Left ventricle myocardium inferior (tissue), 1 donor: ENCODE measurements at regions not wholly inside any gene's neighbourhood (a gene's known extent, or its start where the extent isn't known, plus 50 kb on each side); places are given as distances from the start of the nearest gene placed in this dataset.
"Not testable (repeated sequence)": the region's sequence is repeated elsewhere in the genome, so short reads cannot be mapped to it uniquely, and the experiment has no call there.

Experiments
- DNase-seq: peaks from one replicate; pipeline ENCODE4 v3.0.0-alpha.2; 2020
- H3K27ac ChIP-seq: fragments of 200-600 bp; replicated peaks from 2 replicates; pipeline ENCODE4 v1.8.0; 2021
- H3K27me3 ChIP-seq: fragments of 200-600 bp; 2 replicates; pipeline ENCODE4 v1.8.0; 2021; ENCODE audit warnings: low read depth
- H3K36me3 ChIP-seq: fragments of 200-600 bp; 2 replicates; pipeline ENCODE4 v1.8.0; 2021
- H3K4me1 ChIP-seq: fragments of 200-600 bp; 2 replicates; pipeline ENCODE4 v1.8.0; 2021
- H3K4me3 ChIP-seq: fragments of 200-600 bp; 2 replicates; pipeline ENCODE4 v1.8.0; 2021; ENCODE audit warnings: mild to moderate bottlenecking, moderate library complexity
- H3K9me3 ChIP-seq: fragments of 200-600 bp; replicated peaks from 2 replicates; pipeline ENCODE4 v1.8.0; 2021
- intact Hi-C: fragments of 100-400 bp; cut with micrococcal nuclease; formaldehyde crosslinking; loops from one replicate; pipeline ENCODE4 v1.11.0; 2022
- TF ChIP-seq, protein P1 (sequence below): fragments of 200-600 bp; IDR thresholded peaks from 2 replicates; pipeline ENCODE4 v1.8.0; 2021; ENCODE audit warnings: antibody characterized with exemption, mild to moderate bottlenecking, borderline replicate concordance
- donor health status: DM: no; HTN: yes; CAD: no; lungs with severe emphysema.

DNA sequence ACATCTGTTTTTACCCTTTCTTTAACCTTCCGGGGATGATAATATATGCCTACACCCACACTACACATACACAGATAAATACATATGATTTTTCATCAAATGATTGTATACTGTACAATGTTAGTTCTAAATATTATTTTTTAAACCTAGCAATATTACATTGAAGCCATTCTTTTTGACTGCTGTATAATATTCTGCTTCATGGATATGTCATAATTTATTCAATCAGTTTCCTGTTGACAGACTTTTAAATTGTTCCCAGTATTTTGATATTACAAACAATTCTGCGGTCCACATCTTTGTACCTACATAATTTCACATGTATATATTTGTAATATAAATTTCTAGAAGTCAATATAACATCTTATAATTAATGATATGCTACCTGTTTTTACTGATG lies 59.0 kb upstream of the ITGB1 start:
- Histone ChIP-seq H3K27ac (peak overlapping the region; percentile 56), H3K9me3 (no peaks in the 10 kb centered on the region)

DNA sequence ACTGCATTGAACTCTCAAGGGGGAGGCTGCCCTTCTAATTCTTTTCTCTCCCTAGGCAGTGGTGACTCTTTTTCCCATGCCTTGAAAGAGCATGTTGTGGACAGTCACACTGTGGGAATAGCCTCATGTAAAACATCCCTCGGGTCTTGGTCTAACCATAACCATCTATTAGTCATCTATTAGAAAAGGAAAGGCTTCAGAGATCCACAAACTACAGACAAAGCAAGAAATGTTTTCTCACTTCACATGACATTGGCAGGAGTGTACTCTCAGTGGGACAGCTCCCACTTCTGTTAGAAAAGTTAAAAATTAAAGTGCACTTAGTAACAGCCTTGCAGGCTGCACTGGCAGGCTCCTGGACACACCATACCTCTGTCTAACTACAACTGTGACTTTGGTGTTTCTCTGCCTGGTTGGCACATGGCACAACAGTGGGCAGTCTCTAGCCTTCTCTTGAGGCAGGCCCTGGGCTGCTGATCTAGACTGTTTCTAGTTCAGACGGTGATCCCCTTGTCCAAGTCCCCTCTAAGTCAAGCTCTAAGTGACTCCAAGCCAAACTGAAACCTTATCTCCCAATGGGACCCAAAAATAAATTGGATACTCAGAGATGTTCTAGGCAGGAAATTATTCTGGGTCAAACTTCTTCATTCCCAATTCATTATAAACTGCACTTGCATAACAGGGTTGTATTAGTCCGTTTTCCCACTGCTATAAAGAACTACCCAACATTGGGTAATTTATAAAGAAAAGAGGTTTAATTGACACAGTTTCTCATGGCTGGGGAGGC lies 57.9 kb upstream of the ITGB1 start:
- Histone ChIP-seq H3K9me3 (no peaks in the 10 kb centered on the region), H3K27me3 (no peaks in the 10 kb centered on the region), H3K4me3 (no peak overlapping the region), H3K36me3 (no peaks in the 10 kb centered on the region), H3K27ac (peak overlapping the region; percentile 56), H3K4me1 (no peaks in the 10 kb centered on the region)
- intact Hi-C loops, result no loop called here
- TF ChIP-seq, protein P1, sequence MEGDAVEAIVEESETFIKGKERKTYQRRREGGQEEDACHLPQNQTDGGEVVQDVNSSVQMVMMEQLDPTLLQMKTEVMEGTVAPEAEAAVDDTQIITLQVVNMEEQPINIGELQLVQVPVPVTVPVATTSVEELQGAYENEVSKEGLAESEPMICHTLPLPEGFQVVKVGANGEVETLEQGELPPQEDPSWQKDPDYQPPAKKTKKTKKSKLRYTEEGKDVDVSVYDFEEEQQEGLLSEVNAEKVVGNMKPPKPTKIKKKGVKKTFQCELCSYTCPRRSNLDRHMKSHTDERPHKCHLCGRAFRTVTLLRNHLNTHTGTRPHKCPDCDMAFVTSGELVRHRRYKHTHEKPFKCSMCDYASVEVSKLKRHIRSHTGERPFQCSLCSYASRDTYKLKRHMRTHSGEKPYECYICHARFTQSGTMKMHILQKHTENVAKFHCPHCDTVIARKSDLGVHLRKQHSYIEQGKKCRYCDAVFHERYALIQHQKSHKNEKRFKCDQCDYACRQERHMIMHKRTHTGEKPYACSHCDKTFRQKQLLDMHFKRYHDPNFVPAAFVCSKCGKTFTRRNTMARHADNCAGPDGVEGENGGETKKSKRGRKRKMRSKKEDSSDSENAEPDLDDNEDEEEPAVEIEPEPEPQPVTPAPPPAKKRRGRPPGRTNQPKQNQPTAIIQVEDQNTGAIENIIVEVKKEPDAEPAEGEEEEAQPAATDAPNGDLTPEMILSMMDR, result no peak
- DNase-seq, result no peak

More for the DNA sequence above, 59.0 kb upstream of the ITGB1 start:
- intact Hi-C loops, result no loop called here
- no peaks in the 10 kb centered on the region for H3K36me3 ChIP-seq
- H3K4me1 ChIP-seq, result no peaks in the 10 kb centered on the region
- no peak overlapping the region for H3K4me3 ChIP-seq
- H3K27me3 ChIP-seq, result no peaks in the 10 kb centered on the region
- TF ChIP-seq, protein P1, result no peak
- no peak for DNase-seq

DNA sequence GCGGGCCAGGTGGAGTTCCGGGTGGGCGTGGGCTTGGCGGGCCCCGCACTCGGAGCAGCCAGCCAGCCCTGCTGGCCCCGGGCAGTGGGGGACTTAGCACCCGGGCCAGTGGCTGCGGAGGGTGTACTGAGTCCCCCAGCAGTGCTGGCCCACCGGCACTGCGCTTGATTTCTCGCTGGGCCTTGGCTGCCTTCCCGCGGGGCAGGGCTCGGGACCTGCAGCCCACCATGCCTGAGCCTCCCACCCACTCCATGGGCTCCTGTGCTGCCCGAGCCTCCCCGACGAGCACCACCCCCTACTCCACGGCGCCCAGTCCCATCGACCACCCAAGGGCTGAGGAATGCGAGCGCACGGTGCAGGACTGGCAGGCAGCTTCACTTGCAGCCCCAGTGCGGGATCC lies 55.3 kb upstream of the ITGB1 start:
- H3K9me3 ChIP-seq, H3K27me3 ChIP-seq, intact Hi-C loops, H3K4me1 ChIP-seq, H3K4me3 ChIP-seq, DNase-seq, H3K36me3 ChIP-seq, H3K27ac ChIP-seq: not testable (repeated sequence)

DNA sequence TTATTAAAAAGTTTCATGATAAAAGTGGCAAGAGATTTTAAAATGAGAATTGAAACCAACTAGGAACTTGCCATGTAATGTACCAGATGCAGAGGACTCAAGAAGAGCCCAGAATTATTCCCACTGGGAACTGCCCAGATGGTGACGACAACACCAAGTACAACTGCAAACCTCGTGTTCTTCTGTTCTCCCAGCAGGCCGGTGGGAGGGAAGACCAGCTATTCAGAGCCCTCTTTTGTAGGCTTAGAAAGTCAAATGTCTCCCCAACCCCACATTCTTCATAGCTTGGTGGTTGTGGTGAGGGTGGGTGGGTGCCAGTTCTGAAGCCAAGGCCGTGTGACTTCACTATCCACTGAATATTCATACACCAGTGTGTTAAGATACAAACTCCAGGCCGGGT lies 54.3 kb upstream of the ITGB1 start:
- intact Hi-C loops, result no loop called here
- peaks cover 5% of the 10 kb centered on the region for H3K4me1 ChIP-seq
- no peak overlapping the region for H3K27ac ChIP-seq
- H3K9me3 ChIP-seq, result no peaks in the 10 kb centered on the region
- DNase-seq, result no peak
- no peaks in the 10 kb centered on the region for H3K36me3 ChIP-seq
- no peak overlapping the region for H3K4me3 ChIP-seq
- H3K27me3 ChIP-seq, result no peaks in the 10 kb centered on the region
- TF ChIP-seq, protein P1, result no peak

DNA sequence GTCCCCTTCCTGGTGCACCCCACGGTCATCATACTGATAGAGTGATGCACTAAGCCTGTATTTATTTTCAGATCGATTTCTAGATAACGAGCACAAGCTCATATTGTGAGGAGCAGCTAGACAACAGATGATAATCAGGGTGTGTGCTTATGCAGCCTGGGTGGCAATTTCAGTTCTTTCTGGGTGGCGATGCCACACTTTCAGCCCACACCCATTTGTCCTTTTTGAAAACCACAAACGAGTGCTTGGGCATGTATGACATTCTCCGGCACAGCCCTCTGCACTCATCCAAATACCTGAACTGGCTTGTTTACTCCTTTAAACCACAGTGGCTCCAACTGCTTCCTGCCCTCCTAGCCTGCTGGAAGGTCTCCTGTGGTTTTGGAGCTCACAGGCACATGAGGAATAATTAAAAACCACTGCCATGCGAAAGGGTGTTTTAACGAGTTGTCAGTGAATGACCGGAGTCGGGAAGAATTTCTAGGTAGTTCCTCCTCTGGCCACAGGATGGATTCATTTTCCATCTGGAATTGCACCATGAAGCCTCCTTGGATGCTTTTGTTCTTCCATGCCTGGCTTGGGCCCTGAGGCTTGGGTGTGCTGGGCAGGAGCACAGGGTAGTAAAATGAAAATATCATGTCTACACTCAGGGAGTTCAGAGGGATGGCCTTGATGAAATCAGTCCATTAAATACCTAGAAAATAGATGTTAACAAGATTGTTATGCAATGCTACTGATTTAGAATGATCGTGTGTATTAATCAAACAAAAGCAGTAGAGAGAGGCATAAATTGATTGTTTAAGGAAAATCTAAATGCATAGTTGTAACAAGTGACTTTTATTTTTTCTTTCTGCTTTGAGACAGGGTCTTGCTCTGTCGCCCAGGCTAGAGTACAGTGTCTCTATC lies 52.4 kb upstream of the ITGB1 start:
- TF ChIP-seq, protein P1, result peak; percentile 42
- H3K27ac ChIP-seq, result no peak overlapping the region
- H3K27me3 ChIP-seq, result no peaks in the 10 kb centered on the region
- no peak for DNase-seq
- no peak overlapping the region for H3K4me3 ChIP-seq
- intact Hi-C loops, result no loop called here
- peaks cover 17% of the 10 kb centered on the region for H3K4me1 ChIP-seq
- no peaks in the 10 kb centered on the region for H3K36me3 ChIP-seq
- H3K9me3 ChIP-seq, result no peaks in the 10 kb centered on the region
